WTC11 (cell line): ENCODE measurements at regions not wholly inside any gene's neighbourhood (a gene's known extent, or its start where the extent isn't known, plus 50 kb on each side); places are given as distances from the start of the nearest gene placed in this dataset.

Experiments used
- ATAC-seq: fragments of 200-7000 bp; cut with Tn5 transposase; 2 replicates; pipeline ENCODE4 v1.10.0; 2021; ENCODE audit warnings: mild to moderate bottlenecking, moderate library complexity
- CTCF ChIA-PET: fragments of 300-600 bp; sonication (Branson Sonifier 250); formaldehyde crosslinking; loops from one replicate; lab custom pipeline; 2021; ENCODE audit warnings: antibody characterized with exemption; lab: Charles Lee
- POLR2A ChIA-PET: fragments of 350-600 bp; sonication (Branson Sonifier 250); formaldehyde crosslinking; loops from one replicate; lab custom pipeline; 2021; ENCODE audit warnings: antibody characterized with exemption; lab: Charles Lee
- DNase-seq: peaks from one replicate; pipeline ENCODE4 v3.0.0; 2021; ENCODE audit warnings: low spot score
- H3K27ac Mint-ChIP-seq: 2 replicates; pipeline ENCODE4 v1.8.0; 2021; ENCODE audit warnings: mixed read lengths
- H3K27me3 Mint-ChIP-seq: 2 replicates; pipeline ENCODE4 v1.8.0; 2021; ENCODE audit warnings: low read depth, mild to moderate bottlenecking, moderate library complexity, mixed read lengths
- H3K36me3 Mint-ChIP-seq: 2 replicates; pipeline ENCODE4 v1.8.0; 2021; ENCODE audit warnings: mixed read lengths
- H3K4me1 Mint-ChIP-seq: 2 replicates; pipeline ENCODE4 v1.8.0; 2022; ENCODE audit warnings: mixed read lengths
- H3K4me3 Mint-ChIP-seq: 2 replicates; pipeline ENCODE4 v1.8.0; 2021; ENCODE audit warnings: mild to moderate bottlenecking, moderate library complexity, mixed read lengths
- H3K9me3 Mint-ChIP-seq: 2 replicates; pipeline ENCODE4 v1.8.0; 2021; ENCODE audit warnings: mixed read lengths
- CDX4 ChIP-seq: fragments of 250-450 bp; sonication (Bioruptor Pico); IDR thresholded peaks from 2 replicates; pipeline ENCODE4 v1.9.0; 2021; ENCODE audit warnings: moderate library complexity, mild to moderate bottlenecking, inconsistent platforms, borderline replicate concordance
- EMX1 ChIP-seq: fragments of 250-450 bp; sonication (Bioruptor Pico); IDR thresholded peaks from 2 replicates; pipeline ENCODE4 v1.8.0; 2021; ENCODE audit warnings: mild to moderate bottlenecking
- FOXJ3 ChIP-seq: sonication (generic); formaldehyde crosslinking; IDR thresholded peaks from 2 replicates; pipeline ENCODE4 v1.9.0; 2021; ENCODE audit warnings: missing genetic modification reagents, mild to moderate bottlenecking, borderline replicate concordance
- FOXP4 ChIP-seq: sonication (generic); formaldehyde crosslinking; IDR thresholded peaks from 2 replicates; pipeline ENCODE4 v1.8.0; 2022; ENCODE audit warnings: mild to moderate bottlenecking, missing genetic modification reagents
- GRHL2 ChIP-seq: fragments of 250-450 bp; sonication (Bioruptor Pico); IDR thresholded peaks from 2 replicates; pipeline ENCODE4 v1.8.0; 2022; ENCODE audit warnings: mild to moderate bottlenecking, moderate library complexity; ENCODE audit not compliant: insufficient replicate concordance, severe bottlenecking
- GTF2I ChIP-seq: fragments of 250-450 bp; sonication (Bioruptor Pico); conservative IDR thresholded peaks from 2 replicates; pipeline ENCODE4 v1.4.0; 2021; ENCODE audit warnings: mild to moderate bottlenecking
- HMGXB4 ChIP-seq: sonication (generic); formaldehyde crosslinking; IDR thresholded peaks from 2 replicates; pipeline ENCODE4 v1.8.1; 2023; ENCODE audit warnings: mild to moderate bottlenecking, moderate library complexity, missing genetic modification reagents
- KAT7 ChIP-seq: sonication (generic); formaldehyde crosslinking; IDR thresholded peaks from 2 replicates; pipeline ENCODE4 v1.8.1; 2023; ENCODE audit warnings: missing genetic modification reagents, mild to moderate bottlenecking, borderline replicate concordance
- NFYB ChIP-seq: sonication (generic); formaldehyde crosslinking; conservative IDR thresholded peaks from 2 replicates; pipeline ENCODE4 v1.8.0; 2022; ENCODE audit warnings: low read depth, missing genetic modification reagents
- OVOL2 ChIP-seq: fragments of 250-450 bp; sonication (Bioruptor Pico); IDR thresholded peaks from 2 replicates; pipeline ENCODE4 v1.9.0; 2021; ENCODE audit warnings: mild to moderate bottlenecking, borderline replicate concordance
- PREB ChIP-seq: sonication (generic); formaldehyde crosslinking; IDR thresholded peaks from 2 replicates; pipeline ENCODE4 v1.8.1; 2022; ENCODE audit warnings: mild to moderate bottlenecking, missing genetic modification reagents, moderate library complexity, borderline replicate concordance
- SP1 ChIP-seq: sonication (generic); formaldehyde crosslinking; conservative IDR thresholded peaks from 2 replicates; pipeline ENCODE4 v1.8.1; 2022; ENCODE audit warnings: missing genetic modification reagents
- TEAD4 ChIP-seq: sonication (generic); formaldehyde crosslinking; IDR thresholded peaks from 2 replicates; pipeline ENCODE4 v1.8.0; 2022; ENCODE audit warnings: mild to moderate bottlenecking, missing genetic modification reagents
- TP53 ChIP-seq: sonication (generic); formaldehyde crosslinking; IDR thresholded peaks from 2 replicates; pipeline ENCODE4 v1.8.1; 2023; ENCODE audit warnings: mild to moderate bottlenecking, missing genetic modification reagents
- ZNF396 ChIP-seq: fragments of 250-450 bp; sonication (Bioruptor Pico); IDR thresholded peaks from 2 replicates; pipeline ENCODE4 v1.8.0; 2021; ENCODE audit warnings: mild to moderate bottlenecking, moderate library complexity, borderline replicate concordance
- TF ChIP-seq, protein P1 (sequence below): fragments of 250-450 bp; sonication (Bioruptor Pico); IDR thresholded peaks from 2 replicates; pipeline ENCODE4 v1.9.0; 2021; ENCODE audit warnings: mild to moderate bottlenecking
- TF ChIP-seq, protein P2 (sequence below): sonication (generic); formaldehyde crosslinking; conservative IDR thresholded peaks from 2 replicates; pipeline ENCODE4 v1.8.1; 2022; ENCODE audit warnings: mild to moderate bottlenecking, missing genetic modification reagents

- Mint-ChIP-seq H3K4me1 (peaks cover 14% of the 10 kb centered on the region), H3K36me3 (no peaks in the 10 kb centered on the region), H3K27me3 (no peaks in the 10 kb centered on the region), H3K9me3 (0 out of 2 replicates have a peak, but pooled peaks cover 3% of the 10 kb centered on the region), H3K4me3 (no peak overlapping the region), H3K27ac (no peak overlapping the region)
- no peak for ATAC-seq
- POLR2A ChIA-PET, result no interaction called here
- no peak for DNase-seq
- CTCF ChIA-PET, result interaction anchor here (1.0 kb wide), 1 partner anchor 52 kb away, joined by 3 read pairs; no protein-coding TSS in a partner anchor
- TF ChIP-seq CDX4 (CRISPR knock-in tag), result no peak
- no peak for TF ChIP-seq EMX1
- TF ChIP-seq GRHL2 (CRISPR knock-in tag), result no peak
- TF ChIP-seq NFYB (CRISPR knock-in tag), result no peak
- TF ChIP-seq, protein P1, sequence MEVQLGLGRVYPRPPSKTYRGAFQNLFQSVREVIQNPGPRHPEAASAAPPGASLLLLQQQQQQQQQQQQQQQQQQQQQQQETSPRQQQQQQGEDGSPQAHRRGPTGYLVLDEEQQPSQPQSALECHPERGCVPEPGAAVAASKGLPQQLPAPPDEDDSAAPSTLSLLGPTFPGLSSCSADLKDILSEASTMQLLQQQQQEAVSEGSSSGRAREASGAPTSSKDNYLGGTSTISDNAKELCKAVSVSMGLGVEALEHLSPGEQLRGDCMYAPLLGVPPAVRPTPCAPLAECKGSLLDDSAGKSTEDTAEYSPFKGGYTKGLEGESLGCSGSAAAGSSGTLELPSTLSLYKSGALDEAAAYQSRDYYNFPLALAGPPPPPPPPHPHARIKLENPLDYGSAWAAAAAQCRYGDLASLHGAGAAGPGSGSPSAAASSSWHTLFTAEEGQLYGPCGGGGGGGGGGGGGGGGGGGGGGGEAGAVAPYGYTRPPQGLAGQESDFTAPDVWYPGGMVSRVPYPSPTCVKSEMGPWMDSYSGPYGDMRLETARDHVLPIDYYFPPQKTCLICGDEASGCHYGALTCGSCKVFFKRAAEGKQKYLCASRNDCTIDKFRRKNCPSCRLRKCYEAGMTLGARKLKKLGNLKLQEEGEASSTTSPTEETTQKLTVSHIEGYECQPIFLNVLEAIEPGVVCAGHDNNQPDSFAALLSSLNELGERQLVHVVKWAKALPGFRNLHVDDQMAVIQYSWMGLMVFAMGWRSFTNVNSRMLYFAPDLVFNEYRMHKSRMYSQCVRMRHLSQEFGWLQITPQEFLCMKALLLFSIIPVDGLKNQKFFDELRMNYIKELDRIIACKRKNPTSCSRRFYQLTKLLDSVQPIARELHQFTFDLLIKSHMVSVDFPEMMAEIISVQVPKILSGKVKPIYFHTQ (CRISPR knock-in tag), result no peak
- no peak for TF ChIP-seq SP1 (CRISPR knock-in tag)
- TF ChIP-seq, protein P2, sequence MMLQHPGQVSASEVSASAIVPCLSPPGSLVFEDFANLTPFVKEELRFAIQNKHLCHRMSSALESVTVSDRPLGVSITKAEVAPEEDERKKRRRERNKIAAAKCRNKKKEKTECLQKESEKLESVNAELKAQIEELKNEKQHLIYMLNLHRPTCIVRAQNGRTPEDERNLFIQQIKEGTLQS (CRISPR knock-in tag), result no peak
- no peak for TF ChIP-seq PREB (CRISPR knock-in tag)
- TF ChIP-seq ZNF396 (CRISPR knock-in tag), result no peak
- TF ChIP-seq HMGXB4 (CRISPR knock-in tag), result no peak
- TF ChIP-seq KAT7 (CRISPR knock-in tag), result no peak
- TF ChIP-seq FOXP4 (CRISPR knock-in tag), result no peak
- no peak for TF ChIP-seq FOXJ3 (CRISPR knock-in tag)
- no peak for TF ChIP-seq GTF2I (CRISPR knock-in tag)
- no peak for TF ChIP-seq TEAD4
- no peak for TF ChIP-seq OVOL2 (CRISPR knock-in tag)
- TF ChIP-seq TP53 (CRISPR knock-in tag), result no peak
- TF ChIP-seq, all 79 proteins: peak for 0
Measured at GRCh38 chr6:105783333-105783935, 302.7 kb upstream of the PRDM1 start.
